ENCODE measurements at regions not wholly inside any gene's neighbourhood (a gene's known extent, or its start where the extent isn't known, plus 50 kb on each side); places are given as distances from the start of the nearest gene placed in this dataset.
A peak's percentile ranks its signal among the peaks of the same experiment; 100 is the strongest.

GRCh38 chr13:111011899-111012298, 97.0 kb upstream of the ANKRD10 start:
- Histone ChIP-seq H3K18ac (ENCODE audit: low read length) (no peak overlapping the region), H3K4me3 (ENCODE audit: low read length) (no peak overlapping the region)
- WGBS (ENCODE audit: extremely low coverage, insufficient coverage, low lambda C conversion rate), result no CpG with 5 or more reads among the region's 3 CpGs

DNA sequence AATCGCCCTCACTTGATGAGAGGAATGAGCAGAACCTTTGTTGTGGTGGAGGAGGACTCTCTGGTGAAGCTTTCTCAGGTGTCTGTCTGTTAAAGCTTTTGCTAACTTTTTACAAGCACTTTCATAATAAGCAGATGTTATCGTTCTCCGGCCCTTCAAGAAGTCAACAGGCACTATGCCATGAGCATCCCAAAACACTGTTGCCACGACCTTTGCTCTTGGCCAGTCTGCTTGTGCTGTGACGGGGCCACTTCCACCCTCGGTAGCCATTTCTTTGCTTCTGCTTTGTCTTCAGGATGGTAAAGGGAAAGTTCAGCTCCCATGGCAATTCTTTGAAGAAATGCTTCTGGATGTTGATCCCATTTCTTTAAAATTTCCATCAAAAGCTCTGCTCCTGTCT, 93.5 kb upstream of the ANKRD10 start:
- H3K56ac ChIP-seq (ENCODE audit: low read length), result no peak overlapping the region
- H4K5ac ChIP-seq (ENCODE audit: low read length), result no peak overlapping the region
- no CpG with 5 or more reads among the region's 6 CpGs for WGBS (ENCODE audit: extremely low coverage, insufficient coverage, low lambda C conversion rate)
- H4K8ac ChIP-seq (ENCODE audit: low read depth, low read length), result no peak overlapping the region
- H3K4me3 ChIP-seq (ENCODE audit: low read length), result no peak overlapping the region
- H3K27ac ChIP-seq (ENCODE audit: low read depth, low read length), result no peak overlapping the region
- H2BK120ac ChIP-seq (ENCODE audit: low read depth, low read length), result no peak overlapping the region
- no peak overlapping the region for H3K9ac ChIP-seq (ENCODE audit: low read length)
- no peak overlapping the region for H2BK5ac ChIP-seq (ENCODE audit: low read length)
- no peak overlapping the region for H3K23ac ChIP-seq (ENCODE audit: low read length)
- no peaks in the 10 kb centered on the region for H3K36me3 ChIP-seq (ENCODE audit: control insufficient read depth, insufficient read depth, low read length)
- no peak overlapping the region for H3K4me2 ChIP-seq (ENCODE audit: low read length)
- no peak for DNase-seq
- no peaks in the 10 kb centered on the region for H3K79me2 ChIP-seq (ENCODE audit: control insufficient read depth, insufficient read depth, low read length)
- no peak overlapping the region for H3K18ac ChIP-seq (ENCODE audit: low read length)
- no peak overlapping the region for H2BK15ac ChIP-seq (replicated peaks; ENCODE audit: low read depth)
- H3K4ac ChIP-seq (ENCODE audit: low read depth, low read length), result no peak overlapping the region
- H3K4me1 ChIP-seq (ENCODE audit: control insufficient read depth, low read depth, low read length), result no peaks in the 10 kb centered on the region
- H3K27me3 ChIP-seq (ENCODE audit: insufficient read depth, low read length, poor library complexity), result no peaks in the 10 kb centered on the region
- H2AK5ac ChIP-seq (ENCODE audit: low read length), result no peak overlapping the region
- H3K79me1 ChIP-seq (ENCODE audit: low read length), result no peaks in the 10 kb centered on the region

More at GRCh38 chr13:111011899-111012298, 97.0 kb upstream of the ANKRD10 start:
- Histone ChIP-seq H3K79me2 (ENCODE audit: control insufficient read depth, insufficient read depth, low read length) (no peaks in the 10 kb centered on the region), H3K4me2 (ENCODE audit: low read length) (no peak overlapping the region), H3K56ac (ENCODE audit: low read length) (no peak overlapping the region), H3K4me1 (ENCODE audit: control insufficient read depth, low read depth, low read length) (no peaks in the 10 kb centered on the region), H3K27me3 (ENCODE audit: insufficient read depth, low read length, poor library complexity) (no peaks in the 10 kb centered on the region), H4K8ac (ENCODE audit: low read depth, low read length) (no peak overlapping the region), H3K9ac (ENCODE audit: low read length) (no peak overlapping the region), H2BK120ac (ENCODE audit: low read depth, low read length) (no peak overlapping the region), H2BK15ac (replicated peaks; ENCODE audit: low read depth) (no peak overlapping the region), H3K27ac (ENCODE audit: low read depth, low read length) (no peak overlapping the region), H4K5ac (ENCODE audit: low read length) (no peak overlapping the region), H3K4ac (ENCODE audit: low read depth, low read length) (no peak overlapping the region), H3K23ac (ENCODE audit: low read length) (no peak overlapping the region), H2BK5ac (ENCODE audit: low read length) (no peak overlapping the region), H2AK5ac (ENCODE audit: low read length) (no peak overlapping the region), H3K36me3 (ENCODE audit: control insufficient read depth, insufficient read depth, low read length) (no peaks in the 10 kb centered on the region), H3K79me1 (ENCODE audit: low read length) (no peaks in the 10 kb centered on the region)
- DNase-seq, result no peak

- H3K18ac ChIP-seq (ENCODE audit: low read length), result no peak overlapping the region
- H3K79me2 ChIP-seq (ENCODE audit: control insufficient read depth, insufficient read depth, low read length), result no peaks in the 10 kb centered on the region
- no peak overlapping the region for H3K4me3 ChIP-seq (ENCODE audit: low read length)
- H3K9ac ChIP-seq (ENCODE audit: low read length), result no peak overlapping the region
- H3K4me2 ChIP-seq (ENCODE audit: low read length), result no peak overlapping the region
- no peak overlapping the region for H4K5ac ChIP-seq (ENCODE audit: low read length)
- no peak overlapping the region for H3K56ac ChIP-seq (ENCODE audit: low read length)
- no peaks in the 10 kb centered on the region for H3K79me1 ChIP-seq (ENCODE audit: low read length)
- H3K4me1 ChIP-seq (ENCODE audit: control insufficient read depth, low read depth, low read length), result no peaks in the 10 kb centered on the region
- no CpG with 5 or more reads among the region's 3 CpGs for WGBS (ENCODE audit: extremely low coverage, insufficient coverage, low lambda C conversion rate)
- H3K27ac ChIP-seq (ENCODE audit: low read depth, low read length), result no peak overlapping the region
- no peak overlapping the region for H3K4ac ChIP-seq (ENCODE audit: low read depth, low read length)
- H2AK5ac ChIP-seq (ENCODE audit: low read length), result no peak overlapping the region
- no peaks in the 10 kb centered on the region for H3K36me3 ChIP-seq (ENCODE audit: control insufficient read depth, insufficient read depth, low read length)
- H4K8ac ChIP-seq (ENCODE audit: low read depth, low read length), result no peak overlapping the region
- no peak overlapping the region for H2BK15ac ChIP-seq (replicated peaks; ENCODE audit: low read depth)
- H2BK120ac ChIP-seq (ENCODE audit: low read depth, low read length), result no peak overlapping the region
- no peak overlapping the region for H3K23ac ChIP-seq (ENCODE audit: low read length)
- DNase-seq, result no peak
- no peaks in the 10 kb centered on the region for H3K27me3 ChIP-seq (ENCODE audit: insufficient read depth, low read length, poor library complexity)
- H2BK5ac ChIP-seq (ENCODE audit: low read length), result no peak overlapping the region
These were observed 92.3 kb upstream of the ANKRD10 start for GRCh38 chr13:111007209-111007608.

DNA sequence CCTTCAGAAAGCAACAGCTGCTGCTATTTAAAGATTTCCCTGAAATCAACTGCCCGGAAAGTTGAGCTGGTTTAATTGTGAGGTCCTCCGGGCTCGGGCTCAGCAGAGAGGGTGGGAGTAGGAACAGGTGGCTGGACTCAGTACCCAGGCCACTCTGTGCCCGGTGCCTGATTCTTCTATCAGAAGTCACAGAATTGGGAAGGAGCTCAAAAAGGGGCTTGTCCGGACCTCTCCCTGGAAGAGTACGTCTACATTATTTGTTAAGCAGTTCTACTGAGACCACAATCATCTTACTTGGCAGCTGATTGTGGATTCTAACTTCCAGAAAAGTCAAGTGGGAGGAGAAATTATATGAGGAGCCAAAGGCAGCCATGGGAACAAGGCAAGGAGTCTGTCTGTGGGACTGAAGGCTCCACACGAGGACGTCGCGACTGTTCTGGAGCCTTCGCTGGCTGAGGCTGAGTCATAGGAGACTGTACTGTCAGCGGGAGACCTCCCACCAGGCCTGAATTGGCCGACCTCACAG, 91.7 kb upstream of the ANKRD10 start:
- no peak overlapping the region for H2BK15ac ChIP-seq (replicated peaks; ENCODE audit: low read depth)
- no peak overlapping the region for H3K4ac ChIP-seq (ENCODE audit: low read depth, low read length)
- no peak overlapping the region for H3K56ac ChIP-seq (ENCODE audit: low read length)
- no peak overlapping the region for H3K4me3 ChIP-seq (ENCODE audit: low read length)
- no peaks in the 10 kb centered on the region for H3K27me3 ChIP-seq (ENCODE audit: insufficient read depth, low read length, poor library complexity)
- H3K4me2 ChIP-seq (ENCODE audit: low read length), result no peak overlapping the region
- H3K79me2 ChIP-seq (ENCODE audit: control insufficient read depth, insufficient read depth, low read length), result no peaks in the 10 kb centered on the region
- H3K9ac ChIP-seq (ENCODE audit: low read length), result no peak overlapping the region
- no peaks in the 10 kb centered on the region for H3K36me3 ChIP-seq (ENCODE audit: control insufficient read depth, insufficient read depth, low read length)
- H3K27ac ChIP-seq (ENCODE audit: low read depth, low read length), result no peak overlapping the region
- no peak overlapping the region for H4K5ac ChIP-seq (ENCODE audit: low read length)
- no peak overlapping the region for H2BK5ac ChIP-seq (ENCODE audit: low read length)
- H3K79me1 ChIP-seq (ENCODE audit: low read length), result no peaks in the 10 kb centered on the region
- no peak overlapping the region for H4K8ac ChIP-seq (ENCODE audit: low read depth, low read length)
- H3K23ac ChIP-seq (ENCODE audit: low read length), result no peak overlapping the region
- no peak overlapping the region for H2AK5ac ChIP-seq (ENCODE audit: low read length)
- no CpG with 5 or more reads among the region's 13 CpGs for WGBS (ENCODE audit: extremely low coverage, insufficient coverage, low lambda C conversion rate)
- DNase-seq, result peak; percentile 61
- no peak overlapping the region for H2BK120ac ChIP-seq (ENCODE audit: low read depth, low read length)
- H3K4me1 ChIP-seq (ENCODE audit: control insufficient read depth, low read depth, low read length), result no peaks in the 10 kb centered on the region
- no peak overlapping the region for H3K18ac ChIP-seq (ENCODE audit: low read length)

DNA sequence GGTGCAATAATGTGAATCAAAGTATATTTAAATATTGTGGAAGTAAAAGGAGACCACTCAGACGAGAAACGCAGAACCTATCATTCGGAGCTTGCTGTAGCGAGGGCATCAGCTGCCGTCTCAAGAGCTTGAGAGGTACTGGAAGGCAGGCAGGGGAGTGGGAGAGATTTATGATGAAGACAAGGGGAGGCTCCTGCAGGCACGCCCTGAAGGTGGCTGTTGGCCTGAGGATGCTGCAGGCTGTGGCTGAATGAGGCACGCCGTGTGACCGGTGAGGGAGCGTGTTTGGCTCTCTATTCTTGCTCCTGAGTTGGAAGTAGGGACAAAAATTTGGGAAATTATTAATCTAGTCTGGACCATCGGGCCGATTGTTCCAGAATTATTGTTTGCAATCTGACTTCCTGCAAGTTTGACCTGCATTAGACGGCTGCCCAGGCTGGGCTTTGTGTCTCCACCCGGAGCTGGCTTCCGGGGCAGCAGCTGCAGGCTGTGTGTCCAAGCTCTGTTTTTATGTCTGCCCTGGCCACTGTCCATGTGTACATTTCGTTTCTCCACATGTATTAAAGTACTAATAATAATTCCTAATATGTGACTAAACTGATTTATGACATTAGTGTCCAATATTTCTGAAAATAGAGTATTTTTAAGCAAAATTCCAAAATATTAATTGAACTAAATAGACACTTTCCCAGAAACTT, 91.1 kb upstream of the ANKRD10 start:
- Histone ChIP-seq H3K27ac (ENCODE audit: low read depth, low read length) (no peak overlapping the region), H3K4me3 (ENCODE audit: low read length) (no peak overlapping the region), H3K27me3 (ENCODE audit: insufficient read depth, low read length, poor library complexity) (no peaks in the 10 kb centered on the region)

DNA sequence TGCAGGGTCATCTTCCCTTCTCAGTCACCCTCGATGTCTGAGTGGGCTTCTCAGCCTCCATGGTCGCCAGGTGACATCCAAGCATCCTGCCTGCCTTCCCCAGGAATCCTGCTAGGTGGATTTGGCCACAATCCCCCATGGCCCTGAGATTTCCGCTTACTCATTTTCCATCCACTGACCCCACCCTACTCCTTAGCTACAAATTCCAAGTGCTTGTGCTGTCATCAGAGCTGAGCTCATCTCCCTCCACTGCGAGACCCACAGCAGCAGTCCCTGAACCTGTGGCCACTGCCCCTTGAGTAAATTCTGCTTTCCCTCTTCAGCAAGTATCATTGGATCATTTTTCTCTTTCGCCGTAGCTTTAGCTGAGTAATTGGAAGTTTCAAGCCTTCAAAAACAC, 90.5 kb upstream of the ANKRD10 start:
- no peak overlapping the region for H3K18ac ChIP-seq (ENCODE audit: low read length)
- H3K4ac ChIP-seq (ENCODE audit: low read depth, low read length), result no peak overlapping the region
- H2BK5ac ChIP-seq (ENCODE audit: low read length), result no peak overlapping the region
- no peak overlapping the region for H4K5ac ChIP-seq (ENCODE audit: low read length)
- no peak overlapping the region for H2BK120ac ChIP-seq (ENCODE audit: low read depth, low read length)
- no peaks in the 10 kb centered on the region for H3K4me1 ChIP-seq (ENCODE audit: control insufficient read depth, low read depth, low read length)
- H3K27me3 ChIP-seq (ENCODE audit: insufficient read depth, low read length, poor library complexity), result no peaks in the 10 kb centered on the region
- WGBS (ENCODE audit: extremely low coverage, insufficient coverage, low lambda C conversion rate), result no CpG with 5 or more reads among the region's 6 CpGs
- no peak overlapping the region for H3K4me3 ChIP-seq (ENCODE audit: low read length)
- no peak overlapping the region for H4K8ac ChIP-seq (ENCODE audit: low read depth, low read length)
- H3K56ac ChIP-seq (ENCODE audit: low read length), result no peak overlapping the region
- H2AK5ac ChIP-seq (ENCODE audit: low read length), result no peak overlapping the region
- no peak overlapping the region for H3K9ac ChIP-seq (ENCODE audit: low read length)
- H3K79me2 ChIP-seq (ENCODE audit: control insufficient read depth, insufficient read depth, low read length), result no peaks in the 10 kb centered on the region
- no peak overlapping the region for H2BK15ac ChIP-seq (replicated peaks; ENCODE audit: low read depth)
- H3K36me3 ChIP-seq (ENCODE audit: control insufficient read depth, insufficient read depth, low read length), result no peaks in the 10 kb centered on the region
- no peaks in the 10 kb centered on the region for H3K79me1 ChIP-seq (ENCODE audit: low read length)
- no peak overlapping the region for H3K23ac ChIP-seq (ENCODE audit: low read length)
- no peak overlapping the region for H3K4me2 ChIP-seq (ENCODE audit: low read length)
- no peak overlapping the region for H3K27ac ChIP-seq (ENCODE audit: low read depth, low read length)
- DNase-seq, result peak; percentile 50

More for the DNA sequence above, 91.1 kb upstream of the ANKRD10 start:
- no peak overlapping the region for H3K23ac ChIP-seq (ENCODE audit: low read length)
- WGBS (ENCODE audit: extremely low coverage, insufficient coverage, low lambda C conversion rate), result no CpG with 5 or more reads among the region's 16 CpGs
- H3K79me2 ChIP-seq (ENCODE audit: control insufficient read depth, insufficient read depth, low read length), result no peaks in the 10 kb centered on the region
- H3K4me2 ChIP-seq (ENCODE audit: low read length), result no peak overlapping the region
- H3K36me3 ChIP-seq (ENCODE audit: control insufficient read depth, insufficient read depth, low read length), result no peaks in the 10 kb centered on the region
- no peak overlapping the region for H2AK5ac ChIP-seq (ENCODE audit: low read length)
- H2BK120ac ChIP-seq (ENCODE audit: low read depth, low read length), result no peak overlapping the region
- no peak overlapping the region for H2BK5ac ChIP-seq (ENCODE audit: low read length)
- H3K79me1 ChIP-seq (ENCODE audit: low read length), result no peaks in the 10 kb centered on the region
- H4K8ac ChIP-seq (ENCODE audit: low read depth, low read length), result no peak overlapping the region
- no peak overlapping the region for H2BK15ac ChIP-seq (replicated peaks; ENCODE audit: low read depth)
- no peak overlapping the region for H3K56ac ChIP-seq (ENCODE audit: low read length)
- no peak for DNase-seq
- H3K9ac ChIP-seq (ENCODE audit: low read length), result no peak overlapping the region
- no peak overlapping the region for H3K18ac ChIP-seq (ENCODE audit: low read length)
- H3K4me1 ChIP-seq (ENCODE audit: control insufficient read depth, low read depth, low read length), result no peaks in the 10 kb centered on the region
- no peak overlapping the region for H4K5ac ChIP-seq (ENCODE audit: low read length)
- H3K4ac ChIP-seq (ENCODE audit: low read depth, low read length), result no peak overlapping the region
